ENCODE measurements at regions not wholly inside any gene's neighbourhood (a gene's known extent, or its start where the extent isn't known, plus 50 kb on each side); places are given as distances from the start of the nearest gene placed in this dataset.

- no peak for TF ChIP-seq CTCF (conservative IDR thresholded peaks at IDR 0.05)
- TF ChIP-seq EZH2 (IDR thresholded peaks at IDR 0.05; ENCODE audit: low read depth): no peak
Measured at GRCh38 chr12:77345336-77345735, 280.0 kb upstream of the E2F7 start.
